ENCODE measurements at regions not wholly inside any gene's neighbourhood (a gene's known extent, or its start where the extent isn't known, plus 50 kb on each side); places are given as distances from the start of the nearest gene placed in this dataset.
"Not testable (repeated sequence)": the region's sequence is repeated elsewhere in the genome, so short reads cannot be mapped to it uniquely, and the experiment has no call there.

GRCh38 chr3:87120881-87121280 is 106.2 kb upstream of the CHMP2B start:
- no peak for TF ChIP-seq CTCF (IDR thresholded peaks at IDR 0.05; ENCODE audit: low read depth, low read length)
- Histone ChIP-seq H3K27ac (no peak overlapping the region), H3K4me1 (ENCODE audit: low read depth) (no peaks in the 10 kb centered on the region), H3K4me3 (no peak overlapping the region), H3K27me3 (no peaks in the 10 kb centered on the region), H3K9me3 (ENCODE audit: low read depth) (no peaks in the 10 kb centered on the region), H3K36me3 (no peaks in the 10 kb centered on the region)
- no peak for DNase-seq (ENCODE audit: low read depth in 1 of 2, low spot score in 1 of 2)

- Histone ChIP-seq H3K27me3 (no peaks in the 10 kb centered on the region), H3K27ac (no peak overlapping the region), H3K9me3 (ENCODE audit: low read depth) (no peaks in the 10 kb centered on the region), H3K4me1 (ENCODE audit: low read depth) (no peaks in the 10 kb centered on the region), H3K36me3 (no peaks in the 10 kb centered on the region), H3K4me3 (no peak overlapping the region)
- no peak for TF ChIP-seq CTCF (IDR thresholded peaks at IDR 0.05; ENCODE audit: low read depth, low read length)
- DNase-seq (ENCODE audit: low read depth in 1 of 2, low spot score in 1 of 2) = no peak
Observed at GRCh38 chr3:87120236-87120635, 106.9 kb upstream of the CHMP2B start.

DNA sequence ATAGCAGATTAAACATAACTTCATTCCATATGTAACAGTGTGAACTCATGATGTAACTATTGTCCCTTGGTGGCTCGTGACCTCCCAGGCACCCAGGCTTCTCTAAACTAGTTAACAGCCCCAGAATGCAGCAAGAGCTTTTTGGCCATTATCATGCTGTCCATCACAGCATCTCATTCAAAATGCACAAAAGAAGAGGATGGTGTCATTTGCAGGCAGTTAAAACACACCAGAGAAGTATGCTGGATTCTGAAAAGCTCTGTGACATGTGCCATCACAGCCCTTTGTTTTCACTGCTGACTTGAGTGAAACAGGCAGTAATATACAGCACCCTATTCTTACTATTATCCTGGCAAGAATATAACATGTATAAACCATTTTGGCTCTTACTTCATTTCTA is 117.6 kb upstream of the CHMP2B start:
- TF ChIP-seq CTCF (IDR thresholded peaks at IDR 0.05; ENCODE audit: low read depth, low read length) = no peak
- no peaks in the 10 kb centered on the region for H3K36me3 ChIP-seq
- H3K4me1 ChIP-seq (ENCODE audit: low read depth) = no peaks in the 10 kb centered on the region
- no peak overlapping the region for H3K4me3 ChIP-seq
- no peak for DNase-seq (ENCODE audit: low read depth in 1 of 2, low spot score in 1 of 2)
- H3K27me3 ChIP-seq = no peaks in the 10 kb centered on the region
- H3K27ac ChIP-seq = no peak overlapping the region
- H3K9me3 ChIP-seq (ENCODE audit: low read depth) = no peaks in the 10 kb centered on the region

DNA sequence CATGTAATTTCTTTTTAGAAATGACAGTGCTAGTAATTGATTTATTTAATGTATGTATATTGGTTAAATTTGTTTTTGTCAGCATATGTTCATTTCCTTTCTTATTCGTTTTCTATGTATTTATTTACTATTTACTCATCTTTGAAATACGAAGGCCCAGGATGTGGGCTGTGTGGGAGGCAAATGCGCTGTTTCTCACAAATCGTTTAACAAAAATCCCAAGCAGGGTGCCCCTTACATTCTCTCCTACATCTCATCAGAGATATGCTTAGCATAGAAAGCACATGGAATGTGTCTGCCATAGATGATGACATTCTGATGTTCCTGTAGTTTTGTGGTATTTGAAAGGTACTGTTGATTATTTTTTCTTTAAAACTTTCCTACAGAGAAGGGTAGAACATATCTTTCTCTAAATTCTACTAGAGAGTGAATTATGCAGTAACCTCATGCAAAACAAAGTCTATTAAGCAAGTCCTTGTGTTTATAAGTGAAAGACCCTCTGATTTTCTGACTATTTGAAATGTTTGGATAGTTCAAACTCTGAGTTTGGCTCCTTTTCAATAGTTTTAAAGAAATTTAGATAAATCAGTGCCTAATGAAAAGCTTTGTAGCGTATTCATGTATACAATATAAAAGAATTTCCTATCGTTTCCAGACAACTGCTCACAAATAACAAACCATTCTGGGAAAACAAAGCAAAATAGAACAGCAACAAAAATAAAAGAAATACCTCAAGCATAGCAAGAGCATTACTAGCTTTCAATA is 111.1 kb upstream of the VGLL3 start:
- Histone ChIP-seq H3K4me1 (ENCODE audit: low read depth) (no peaks in the 10 kb centered on the region), H3K4me3 (no peak overlapping the region), H3K27me3 (no peaks in the 10 kb centered on the region), H3K36me3 (no peaks in the 10 kb centered on the region), H3K27ac (no peak overlapping the region), H3K9me3 (ENCODE audit: low read depth) (peaks cover 3% of the 10 kb centered on the region)
- TF ChIP-seq CTCF (IDR thresholded peaks at IDR 0.05; ENCODE audit: low read depth, low read length) = no peak
- peak in 1 of 2 donors; percentile 18 for DNase-seq (ENCODE audit: low read depth in 1 of 2, low spot score in 1 of 2)

DNA sequence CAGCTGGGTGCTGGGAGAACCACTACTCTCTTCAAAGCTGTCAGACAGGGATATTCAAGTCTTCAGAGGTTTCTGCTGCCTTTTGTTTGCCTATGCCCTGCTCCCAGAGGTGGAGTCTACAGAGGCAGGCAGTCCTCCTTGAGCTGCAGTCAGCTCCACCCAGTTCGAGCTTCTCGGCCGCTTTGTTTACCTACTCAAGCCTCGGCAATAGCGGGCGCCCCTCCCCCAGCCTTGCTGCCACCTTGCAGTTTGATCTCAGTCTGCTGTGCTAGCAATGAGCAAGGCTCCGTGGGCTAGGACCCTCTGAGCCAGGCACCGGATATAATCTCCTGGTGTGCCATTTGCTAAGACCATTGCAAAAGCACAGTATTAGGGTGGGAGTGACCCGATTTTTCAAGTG is 106.8 kb upstream of the VGLL3 start:
- not testable (repeated sequence) for H3K9me3 ChIP-seq (ENCODE audit: low read depth); H3K4me1 ChIP-seq (ENCODE audit: low read depth); H3K27me3 ChIP-seq; H3K27ac ChIP-seq; H3K36me3 ChIP-seq; DNase-seq (ENCODE audit: low read depth in 1 of 2, low spot score in 1 of 2); H3K4me3 ChIP-seq

DNA sequence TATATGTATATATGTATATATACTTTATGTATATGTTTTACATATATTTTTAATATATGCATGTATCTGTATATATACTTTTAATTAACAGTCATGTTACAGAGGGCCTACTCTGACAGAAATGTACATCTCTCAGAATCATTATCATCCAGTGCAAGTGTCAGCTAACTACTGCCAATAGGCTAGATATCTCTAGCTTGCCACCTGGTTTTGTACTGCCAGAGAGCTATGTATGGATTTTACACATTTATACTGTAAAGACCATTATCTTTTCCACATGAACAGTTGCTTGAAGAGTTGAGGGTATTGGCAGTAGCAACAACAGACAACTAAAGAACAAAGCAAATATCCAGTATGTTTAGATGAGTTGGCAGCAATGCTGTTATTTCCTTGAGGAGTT is 99.7 kb upstream of the VGLL3 start:
- Histone ChIP-seq H3K27ac (no peak overlapping the region), H3K9me3 (ENCODE audit: low read depth) (no peaks in the 10 kb centered on the region), H3K4me3 (no peak overlapping the region), H3K27me3 (no peaks in the 10 kb centered on the region), H3K4me1 (ENCODE audit: low read depth) (no peaks in the 10 kb centered on the region), H3K36me3 (no peaks in the 10 kb centered on the region)
- no peak for TF ChIP-seq CTCF (IDR thresholded peaks at IDR 0.05; ENCODE audit: low read depth, low read length)
- DNase-seq (ENCODE audit: low read depth in 1 of 2, low spot score in 1 of 2) = no peak

All from cardiac muscle cell (in vitro differentiated cells and primary cell).